NCI-H2107 (cell line): ENCODE measurements at regions not wholly inside any gene's neighbourhood (a gene's known extent, or its start where the extent isn't known, plus 50 kb on each side); places are given as distances from the start of the nearest gene placed in this dataset.

Experiments used
- DNase-seq: peaks from one replicate; lab custom pipeline; 2025; lab: John Stamatoyannopoulos, UW

DNA sequence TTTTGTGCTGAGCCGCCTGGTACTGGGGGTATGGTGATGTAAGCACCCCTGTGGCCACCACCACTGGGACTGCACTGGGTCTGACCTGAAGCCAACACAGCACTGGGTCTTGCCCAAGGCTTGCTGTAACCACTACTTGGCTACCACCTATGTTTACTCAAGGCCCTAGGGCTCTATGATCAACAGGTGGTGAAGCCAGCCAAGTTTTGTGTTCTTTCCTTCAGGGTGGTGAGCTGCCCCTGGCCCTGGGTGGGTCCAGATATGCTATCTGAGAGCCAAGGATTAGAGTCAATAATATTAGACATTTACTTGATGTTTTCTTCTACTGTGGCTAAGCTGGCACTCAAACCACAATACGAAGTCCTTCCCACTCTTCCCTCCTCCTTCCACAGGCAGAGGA, 55.1 kb upstream of the PAGE4 start:
- DNase-seq, result no peak

- DNase-seq, result no peak
Measured at GRCh38 chrX:49767236-49767635, 61.9 kb upstream of the PAGE4 start.

GRCh38 chrX:49762175-49762720, 66.5 kb upstream of the PAGE1 start:
- DNase-seq, result no peak

GRCh38 chrX:49761481-49761880, 65.7 kb upstream of the PAGE1 start:
- DNase-seq, result peak; percentile 1

- no peak for DNase-seq
Measured at GRCh38 chrX:49760290-49760890, 64.6 kb upstream of the PAGE1 start.

GRCh38 chrX:49756692-49757091, 60.9 kb upstream of the PAGE1 start:
- no peak for DNase-seq

- DNase-seq, result peak; percentile 36
Measured at GRCh38 chrX:49754233-49754857, 58.6 kb upstream of the PAGE1 start.

GRCh38 chrX:49753691-49754090, 57.9 kb upstream of the PAGE1 start:
- no peak for DNase-seq

DNA sequence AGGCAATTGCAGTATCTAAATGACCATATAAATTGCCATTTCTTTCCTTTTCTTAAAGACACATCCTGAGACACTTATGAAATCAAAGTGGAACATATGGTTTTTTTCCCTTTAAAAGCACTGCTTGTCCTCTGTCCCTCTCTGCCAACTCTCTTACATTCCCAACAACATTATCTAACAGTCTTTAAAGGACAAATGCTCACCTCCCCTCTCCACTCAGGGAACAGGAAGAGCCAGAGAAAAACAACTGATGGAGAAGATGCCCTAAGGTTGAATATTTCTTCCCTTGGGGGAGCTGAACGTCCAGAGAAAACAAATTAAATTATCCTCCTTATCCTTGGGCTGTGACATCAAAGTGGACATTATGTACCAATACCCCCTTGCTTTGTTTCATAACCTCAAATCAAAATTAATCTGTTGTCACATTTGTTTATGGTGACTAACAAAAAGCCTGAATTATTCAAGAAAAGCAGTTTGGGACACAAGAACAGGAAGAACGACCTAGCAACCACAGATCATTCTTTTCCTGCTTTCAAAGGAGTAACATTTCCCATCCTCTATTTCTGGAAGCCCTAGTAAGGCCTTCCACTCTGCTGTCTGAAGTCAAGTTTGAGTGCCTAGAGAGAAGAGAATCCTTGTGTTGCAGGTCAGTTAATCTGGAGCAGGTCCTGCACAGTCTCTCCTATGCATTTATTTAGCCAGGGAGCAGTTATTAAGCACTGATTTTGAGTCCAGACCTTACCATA, 52.6 kb upstream of the PAGE1 start:
- DNase-seq, result no peak

GRCh38 chrX:49746306-49746705, 50.5 kb upstream of the PAGE1 start:
- DNase-seq, result no peak
